Immature natural killer cell (primary cell): ENCODE measurements at regions not wholly inside any gene's neighbourhood (a gene's known extent, or its start where the extent isn't known, plus 50 kb on each side); places are given as distances from the start of the nearest gene placed in this dataset.

Experiments
- DNase-seq, 3 donors: peaks; one replicate each; pipeline ENCODE4 v3.0.0; 2022; ENCODE audit warnings: mixed read lengths in 1 of 3
- H3K27ac Mint-ChIP-seq, 6 donors: one replicate each; pipeline ENCODE4 v1.8.0; 2020; ENCODE audit warnings: mixed read lengths in 6 of 6, mild to moderate bottlenecking in 5 of 6, inconsistent platforms in 4 of 6, moderate library complexity in 3 of 6
- H3K27me3 Mint-ChIP-seq, 3 donors: one replicate each; pipeline ENCODE4 v1.8.0; 2020 to 2021; ENCODE audit warnings: low read depth in 3 of 3, mild to moderate bottlenecking in 3 of 3, mixed read lengths in 3 of 3, moderate library complexity in 3 of 3, inconsistent platforms in 1 of 3
- H3K36me3 Mint-ChIP-seq, 3 donors: one replicate each; pipeline ENCODE4 v1.8.0; 2020; ENCODE audit warnings: mixed read lengths in 3 of 3, inconsistent platforms in 2 of 3, mild to moderate bottlenecking in 2 of 3
- H3K4me1 Mint-ChIP-seq, 2 donors: one replicate each; pipeline ENCODE4 v1.8.0; 2020; ENCODE audit warnings: inconsistent platforms in 2 of 2, mild to moderate bottlenecking in 2 of 2, mixed read lengths in 2 of 2, moderate library complexity in 1 of 2
- H3K4me3 Mint-ChIP-seq, 5 donors: one replicate each; pipeline ENCODE4 v1.8.0; 2020; ENCODE audit warnings: mild to moderate bottlenecking in 5 of 5, mixed read lengths in 5 of 5, inconsistent platforms in 3 of 5, moderate library complexity in 3 of 5
- H3K9me3 Mint-ChIP-seq, 6 donors: one replicate each; pipeline ENCODE4 v1.8.0; 2020; ENCODE audit warnings: mild to moderate bottlenecking in 6 of 6, mixed read lengths in 6 of 6, inconsistent platforms in 4 of 6, moderate library complexity in 3 of 6

- Mint-ChIP-seq H3K27ac (no peak overlapping the region), H3K4me3 (no peak overlapping the region), H3K4me1 (no peaks in the 10 kb centered on the region), H3K36me3 (no peaks in the 10 kb centered on the region), H3K9me3 (no peaks in the 10 kb centered on the region), H3K27me3 (peaks cover 0 to 16% (median 3%) of the 10 kb centered on the region in 3 donors)
- DNase-seq = peak; percentile 33 to 45 (median 35)
Measured at GRCh38 chr10:4656576-4657194, 169.3 kb upstream of the AKR1E2 start.

GRCh38 chr10:4655879-4656278 is 170.1 kb upstream of the AKR1E2 start:
- no peaks in the 10 kb centered on the region for H3K36me3 Mint-ChIP-seq
- H3K27ac Mint-ChIP-seq = no peak overlapping the region
- DNase-seq = no peak
- H3K9me3 Mint-ChIP-seq = no peaks in the 10 kb centered on the region
- H3K4me3 Mint-ChIP-seq = no peak overlapping the region
- H3K27me3 Mint-ChIP-seq = peaks cover 0 to 16% (median 3%) of the 10 kb centered on the region in 3 donors
- no peaks in the 10 kb centered on the region for H3K4me1 Mint-ChIP-seq

GRCh38 chr10:4655406-4655805 is 170.6 kb upstream of the AKR1E2 start:
- H3K4me3 Mint-ChIP-seq = no peak overlapping the region
- H3K27ac Mint-ChIP-seq = no peak overlapping the region
- H3K4me1 Mint-ChIP-seq = no peaks in the 10 kb centered on the region
- H3K36me3 Mint-ChIP-seq = no peaks in the 10 kb centered on the region
- no peaks in the 10 kb centered on the region for H3K9me3 Mint-ChIP-seq
- H3K27me3 Mint-ChIP-seq = peaks cover 0 to 11% (median under 1%) of the 10 kb centered on the region in 3 donors
- no peak for DNase-seq

DNA sequence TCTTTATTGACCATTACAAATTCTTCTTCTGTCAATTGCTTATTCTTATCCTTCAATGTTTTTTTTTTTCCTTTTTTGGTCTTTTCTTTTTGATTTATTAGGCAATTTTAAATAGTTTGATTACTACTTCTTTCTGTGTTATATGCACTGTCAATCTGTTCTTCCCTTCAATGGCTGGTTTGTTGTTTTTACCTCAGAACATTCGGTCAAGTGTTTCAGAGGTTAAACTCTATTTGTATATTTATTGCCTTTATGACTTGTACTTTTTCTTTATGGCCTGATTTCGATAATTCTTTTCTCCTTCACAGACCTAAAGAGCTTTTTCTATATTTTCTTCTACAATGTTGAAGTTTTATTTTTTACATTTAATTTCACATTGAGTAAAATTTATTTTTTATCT is 171.5 kb upstream of the AKR1E2 start:
- no peak for DNase-seq
- H3K27ac Mint-ChIP-seq = no peak overlapping the region
- no peaks in the 10 kb centered on the region for H3K9me3 Mint-ChIP-seq
- no peaks in the 10 kb centered on the region for H3K36me3 Mint-ChIP-seq
- no peak overlapping the region for H3K4me3 Mint-ChIP-seq
- H3K4me1 Mint-ChIP-seq = no peaks in the 10 kb centered on the region
- H3K27me3 Mint-ChIP-seq = peaks cover 0 to 8% (median 3%) of the 10 kb centered on the region in 3 donors

DNA sequence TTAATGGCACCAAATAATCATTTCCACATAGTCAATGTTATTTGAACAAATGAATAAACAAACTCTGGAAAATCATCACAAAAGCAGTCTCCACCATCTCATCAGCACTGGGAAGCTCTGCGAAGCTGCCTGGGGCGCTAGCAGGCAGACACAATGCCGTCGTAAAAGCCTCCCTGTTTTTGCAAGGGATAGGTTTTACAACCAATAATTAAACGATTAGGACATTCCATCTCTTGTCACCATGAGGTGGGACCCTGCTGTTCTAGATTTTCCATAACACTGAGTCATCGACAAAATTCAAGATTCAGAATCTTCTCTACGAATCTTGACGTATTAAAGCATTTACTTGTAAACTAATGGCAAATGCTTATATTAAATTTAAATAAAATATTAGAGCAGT is 172.8 kb upstream of the AKR1E2 start:
- no peaks in the 10 kb centered on the region for H3K4me1 Mint-ChIP-seq
- no peak overlapping the region for H3K4me3 Mint-ChIP-seq
- no peaks in the 10 kb centered on the region for H3K36me3 Mint-ChIP-seq
- no peaks in the 10 kb centered on the region for H3K9me3 Mint-ChIP-seq
- peaks cover 0 to 7% (median 3%) of the 10 kb centered on the region in 3 donors for H3K27me3 Mint-ChIP-seq
- no peak for DNase-seq
- H3K27ac Mint-ChIP-seq = no peak overlapping the region

GRCh38 chr10:4652111-4653010 is 173.6 kb upstream of the AKR1E2 start:
- Mint-ChIP-seq H3K27ac (peak overlapping the region in 1 of 6 donors; percentile 3), H3K4me3 (no peak overlapping the region), H3K9me3 (no peaks in the 10 kb centered on the region), H3K36me3 (no peaks in the 10 kb centered on the region), H3K27me3 (peaks cover 0 to 7% (median 3%) of the 10 kb centered on the region in 3 donors), H3K4me1 (no peaks in the 10 kb centered on the region)
- no peak for DNase-seq

DNA sequence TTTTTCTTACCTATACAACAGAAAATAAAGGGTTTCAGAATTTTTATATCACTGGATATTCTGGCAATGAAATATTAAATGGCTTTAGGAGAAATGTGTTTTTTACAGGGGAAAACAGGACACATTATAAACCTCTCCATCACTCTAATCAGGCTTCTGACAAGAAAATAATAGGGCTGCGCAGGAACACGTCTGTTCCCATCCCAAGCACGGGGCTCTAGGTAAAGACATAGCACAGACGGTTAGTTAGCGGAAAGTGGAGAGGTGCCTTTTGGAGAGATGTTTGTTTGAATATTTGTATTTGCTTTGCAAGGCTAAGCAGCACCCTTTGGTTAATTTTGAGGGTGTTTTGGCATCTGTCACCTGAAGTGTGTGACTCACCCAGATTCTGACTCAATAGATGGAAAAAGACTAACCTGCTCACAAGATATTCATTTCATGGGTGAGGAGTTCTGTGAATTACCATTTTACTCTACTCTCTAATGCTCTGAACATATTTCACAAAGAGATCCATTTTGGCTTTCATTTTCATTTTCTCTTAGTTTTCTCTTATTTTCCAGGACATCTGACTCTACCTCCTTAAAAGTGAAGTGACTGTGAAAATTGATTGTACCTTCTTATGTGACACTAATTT is 174.5 kb upstream of the AKR1E2 start:
- H3K27ac Mint-ChIP-seq = no peak overlapping the region
- no peaks in the 10 kb centered on the region for H3K36me3 Mint-ChIP-seq
- DNase-seq = no peak
- H3K27me3 Mint-ChIP-seq = peaks cover 0 to 7% (median 3%) of the 10 kb centered on the region in 3 donors
- H3K4me3 Mint-ChIP-seq = no peak overlapping the region
- H3K4me1 Mint-ChIP-seq = no peaks in the 10 kb centered on the region
- H3K9me3 Mint-ChIP-seq = no peaks in the 10 kb centered on the region

GRCh38 chr10:4650582-4650981 is 175.4 kb upstream of the AKR1E2 start:
- no peak overlapping the region for H3K4me3 Mint-ChIP-seq
- H3K9me3 Mint-ChIP-seq = no peaks in the 10 kb centered on the region
- no peaks in the 10 kb centered on the region for H3K4me1 Mint-ChIP-seq
- peaks cover 0 to 5% (median 3%) of the 10 kb centered on the region in 3 donors for H3K27me3 Mint-ChIP-seq
- no peak overlapping the region for H3K27ac Mint-ChIP-seq
- DNase-seq = no peak
- no peaks in the 10 kb centered on the region for H3K36me3 Mint-ChIP-seq

DNA sequence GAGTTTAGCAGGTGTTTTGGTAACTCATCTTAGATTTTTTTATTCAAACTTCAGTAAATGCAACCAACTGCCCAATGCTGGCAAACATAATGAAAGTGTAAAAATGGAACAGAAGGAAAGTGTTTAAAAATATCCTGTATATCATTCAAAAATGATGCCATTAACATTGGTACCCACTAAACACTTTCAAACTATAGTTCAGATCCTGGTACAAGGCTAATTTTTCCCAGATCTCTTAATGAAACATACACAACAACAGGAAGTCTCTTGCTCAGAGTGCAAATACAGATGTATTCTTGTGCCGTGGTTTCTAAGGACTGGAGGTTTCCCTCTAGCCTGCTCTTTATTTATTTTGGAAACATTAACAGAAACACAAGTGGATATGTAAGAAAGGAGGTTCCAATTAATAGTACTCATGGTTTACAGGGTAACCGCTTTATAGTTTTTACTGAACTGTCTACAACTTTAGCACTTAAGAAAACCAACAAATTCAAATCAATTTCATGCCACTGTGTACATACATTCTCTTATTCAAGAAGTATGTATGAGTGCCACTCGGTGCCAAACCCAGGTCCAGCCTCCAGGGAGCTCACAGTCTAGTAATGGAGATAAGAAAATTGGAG is 176.0 kb upstream of the AKR1E2 start:
- H3K27ac Mint-ChIP-seq = no peak overlapping the region
- no peak overlapping the region for H3K4me3 Mint-ChIP-seq
- H3K36me3 Mint-ChIP-seq = no peaks in the 10 kb centered on the region
- no peaks in the 10 kb centered on the region for H3K9me3 Mint-ChIP-seq
- peaks cover 0 to 3% (median 0%) of the 10 kb centered on the region in 3 donors for H3K27me3 Mint-ChIP-seq
- no peaks in the 10 kb centered on the region for H3K4me1 Mint-ChIP-seq
- DNase-seq = no peak

- H3K27me3 Mint-ChIP-seq = peaks cover 0 to 3% (median 0%) of the 10 kb centered on the region in 3 donors
- no peak for DNase-seq
- H3K9me3 Mint-ChIP-seq = no peaks in the 10 kb centered on the region
- H3K4me1 Mint-ChIP-seq = no peaks in the 10 kb centered on the region
- no peak overlapping the region for H3K27ac Mint-ChIP-seq
- no peak overlapping the region for H3K4me3 Mint-ChIP-seq
- no peaks in the 10 kb centered on the region for H3K36me3 Mint-ChIP-seq
Measured at GRCh38 chr10:4649471-4649870, 176.5 kb upstream of the AKR1E2 start.

DNA sequence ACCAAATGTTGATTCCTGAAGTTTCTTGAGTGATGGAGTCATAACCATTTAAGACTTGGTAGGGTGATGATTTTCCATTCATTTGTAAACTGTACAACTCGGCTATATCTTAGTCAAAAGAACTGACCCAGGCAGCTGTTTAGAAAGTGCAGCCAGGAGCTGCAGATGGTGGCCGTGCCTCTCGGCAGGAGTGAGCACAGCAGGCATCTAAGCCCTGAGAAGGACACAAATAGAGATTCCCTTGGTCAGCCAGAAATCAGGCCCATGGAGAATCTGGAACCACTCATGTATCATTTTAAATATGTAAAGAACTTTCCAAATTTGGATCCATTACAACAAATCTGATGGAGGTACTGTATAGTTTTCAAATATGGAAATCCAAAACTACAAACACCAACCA is 177.0 kb upstream of the AKR1E2 start:
- H3K27me3 Mint-ChIP-seq = peaks cover 0 to 3% (median 0%) of the 10 kb centered on the region in 3 donors
- H3K36me3 Mint-ChIP-seq = no peaks in the 10 kb centered on the region
- H3K9me3 Mint-ChIP-seq = no peaks in the 10 kb centered on the region
- H3K4me3 Mint-ChIP-seq = no peak overlapping the region
- no peak for DNase-seq
- no peak overlapping the region for H3K27ac Mint-ChIP-seq
- no peaks in the 10 kb centered on the region for H3K4me1 Mint-ChIP-seq

- Mint-ChIP-seq H3K36me3 (no peaks in the 10 kb centered on the region), H3K9me3 (no peaks in the 10 kb centered on the region), H3K27me3 (peaks cover 0 to 3% (median 0%) of the 10 kb centered on the region in 3 donors), H3K27ac (no peak overlapping the region), H3K4me1 (no peaks in the 10 kb centered on the region), H3K4me3 (no peak overlapping the region)
- DNase-seq = no peak
Measured at GRCh38 chr10:4647109-4647785, 178.8 kb upstream of the AKR1E2 start.

DNA sequence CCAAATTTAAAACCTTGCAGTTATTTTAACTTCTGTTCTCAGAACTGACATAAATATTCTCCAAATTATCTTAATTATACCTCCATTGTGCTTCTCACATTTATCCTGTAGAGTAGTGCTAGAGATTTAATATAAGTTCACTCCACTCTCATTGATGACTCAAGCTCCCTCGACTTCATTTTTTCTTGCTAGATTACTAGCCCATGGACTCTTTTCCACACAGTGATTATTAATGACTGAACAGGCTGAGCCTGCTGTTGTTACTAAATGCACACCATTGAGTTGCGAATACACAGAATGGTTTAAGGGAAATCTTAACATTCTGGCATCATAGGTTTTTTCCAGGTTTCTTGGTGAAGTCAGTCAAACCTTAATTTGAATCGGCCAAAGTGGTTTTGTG is 179.5 kb upstream of the AKR1E2 start:
- peaks cover 0 to 3% (median 0%) of the 10 kb centered on the region in 3 donors for H3K27me3 Mint-ChIP-seq
- H3K27ac Mint-ChIP-seq = no peak overlapping the region
- H3K9me3 Mint-ChIP-seq = no peaks in the 10 kb centered on the region
- no peak overlapping the region for H3K4me3 Mint-ChIP-seq
- no peaks in the 10 kb centered on the region for H3K36me3 Mint-ChIP-seq
- H3K4me1 Mint-ChIP-seq = no peaks in the 10 kb centered on the region
- DNase-seq = no peak
